Chondrocyte (in vitro differentiated cells): ENCODE measurements at regions not wholly inside any gene's neighbourhood (a gene's known extent, or its start where the extent isn't known, plus 50 kb on each side); places are given as distances from the start of the nearest gene placed in this dataset.

ENCODE experiments used
- DNase-seq: peaks from one replicate; pipeline ENCODE4 v3.0.0; 2021; ENCODE audit warnings: mixed read lengths, low spot score
- H3K27ac Mint-ChIP-seq: one replicate; pipeline ENCODE4 v1.8.0; 2021; ENCODE audit warnings: mild to moderate bottlenecking, moderate library complexity, mixed read lengths; ENCODE audit not compliant: unreplicated experiment
- H3K27me3 Mint-ChIP-seq: 2 replicates; pipeline ENCODE4 v1.8.0; 2021; ENCODE audit warnings: low read depth, mixed read lengths
- H3K36me3 Mint-ChIP-seq: 2 replicates; pipeline ENCODE4 v1.8.0; 2021; ENCODE audit warnings: low read depth, mixed read lengths
- H3K4me1 Mint-ChIP-seq: 2 replicates; pipeline ENCODE4 v1.8.0; 2021; ENCODE audit warnings: low read depth, mild to moderate bottlenecking, mixed read lengths
- H3K4me3 Mint-ChIP-seq: one replicate; pipeline ENCODE4 v1.8.0; 2021; ENCODE audit warnings: mild to moderate bottlenecking, moderate library complexity, mixed read lengths; ENCODE audit not compliant: unreplicated experiment
- H3K9me3 Mint-ChIP-seq: 2 replicates; pipeline ENCODE4 v1.8.0; 2021; ENCODE audit warnings: low read depth, mixed read lengths
- TF ChIP-seq, protein P1 (sequence below): fragments of 200-600 bp; sonication (generic); IDR thresholded peaks from 2 replicates; pipeline ENCODE4 v1.5.0; 2021; ENCODE audit warnings: antibody characterized with exemption, mild to moderate bottlenecking, moderate library complexity

- peaks cover 6% of the 10 kb centered on the region for H3K4me1 Mint-ChIP-seq
- H3K36me3 Mint-ChIP-seq: no peaks in the 10 kb centered on the region
- TF ChIP-seq, protein P1, sequence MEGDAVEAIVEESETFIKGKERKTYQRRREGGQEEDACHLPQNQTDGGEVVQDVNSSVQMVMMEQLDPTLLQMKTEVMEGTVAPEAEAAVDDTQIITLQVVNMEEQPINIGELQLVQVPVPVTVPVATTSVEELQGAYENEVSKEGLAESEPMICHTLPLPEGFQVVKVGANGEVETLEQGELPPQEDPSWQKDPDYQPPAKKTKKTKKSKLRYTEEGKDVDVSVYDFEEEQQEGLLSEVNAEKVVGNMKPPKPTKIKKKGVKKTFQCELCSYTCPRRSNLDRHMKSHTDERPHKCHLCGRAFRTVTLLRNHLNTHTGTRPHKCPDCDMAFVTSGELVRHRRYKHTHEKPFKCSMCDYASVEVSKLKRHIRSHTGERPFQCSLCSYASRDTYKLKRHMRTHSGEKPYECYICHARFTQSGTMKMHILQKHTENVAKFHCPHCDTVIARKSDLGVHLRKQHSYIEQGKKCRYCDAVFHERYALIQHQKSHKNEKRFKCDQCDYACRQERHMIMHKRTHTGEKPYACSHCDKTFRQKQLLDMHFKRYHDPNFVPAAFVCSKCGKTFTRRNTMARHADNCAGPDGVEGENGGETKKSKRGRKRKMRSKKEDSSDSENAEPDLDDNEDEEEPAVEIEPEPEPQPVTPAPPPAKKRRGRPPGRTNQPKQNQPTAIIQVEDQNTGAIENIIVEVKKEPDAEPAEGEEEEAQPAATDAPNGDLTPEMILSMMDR: no peak
Measured at GRCh38 chr4:180564026-180564425, 1679.2 kb upstream of the TENM3 start.

DNA sequence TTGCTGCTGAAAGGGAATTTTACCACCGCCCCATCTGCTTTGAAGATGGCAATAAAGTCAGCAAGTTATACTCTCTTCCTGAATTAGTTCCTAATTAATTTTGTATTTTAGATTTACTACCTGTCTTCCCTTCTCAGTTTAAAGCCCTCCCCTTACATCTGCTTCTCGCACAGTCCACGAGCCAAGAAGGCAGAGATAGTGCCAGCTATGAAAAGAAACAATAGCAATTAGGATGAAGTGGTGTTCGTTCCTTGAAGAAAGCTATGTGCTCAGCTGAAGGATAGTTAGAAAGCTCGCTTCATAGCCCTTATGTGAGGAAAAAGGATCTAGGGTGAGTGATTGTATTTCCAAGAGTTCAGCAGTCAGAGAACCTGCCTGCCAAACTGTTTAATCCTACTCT lies 1678.8 kb upstream of the TENM3 start:
- no peaks in the 10 kb centered on the region for H3K36me3 Mint-ChIP-seq
- H3K4me3 Mint-ChIP-seq: no peak overlapping the region
- no peak for DNase-seq
- H3K4me1 Mint-ChIP-seq: peaks cover 6% of the 10 kb centered on the region
- TF ChIP-seq, protein P1: no peak
- peaks cover 1% of the 10 kb centered on the region for H3K27me3 Mint-ChIP-seq
- H3K27ac Mint-ChIP-seq: no peak overlapping the region
- H3K9me3 Mint-ChIP-seq: no peaks in the 10 kb centered on the region

More at GRCh38 chr4:180564026-180564425, 1679.2 kb upstream of the TENM3 start:
- no peaks in the 10 kb centered on the region for H3K9me3 Mint-ChIP-seq
- peaks cover 1% of the 10 kb centered on the region for H3K27me3 Mint-ChIP-seq
- H3K4me3 Mint-ChIP-seq: no peak overlapping the region
- H3K27ac Mint-ChIP-seq: no peak overlapping the region
- DNase-seq: no peak

GRCh38 chr4:180565856-180566431 lies 1677.3 kb upstream of the TENM3 start:
- no peak overlapping the region for H3K4me3 Mint-ChIP-seq
- H3K27me3 Mint-ChIP-seq: peaks cover 1% of the 10 kb centered on the region
- no peaks in the 10 kb centered on the region for H3K36me3 Mint-ChIP-seq
- DNase-seq: no peak
- no peak overlapping the region for H3K27ac Mint-ChIP-seq
- no peaks in the 10 kb centered on the region for H3K9me3 Mint-ChIP-seq
- peaks cover 3% of the 10 kb centered on the region for H3K4me1 Mint-ChIP-seq
- TF ChIP-seq, protein P1: no peak

- no peak for DNase-seq
- H3K27me3 Mint-ChIP-seq: peaks cover 1% of the 10 kb centered on the region
- no peaks in the 10 kb centered on the region for H3K4me1 Mint-ChIP-seq
- H3K27ac Mint-ChIP-seq: no peak overlapping the region
- no peak overlapping the region for H3K4me3 Mint-ChIP-seq
- H3K9me3 Mint-ChIP-seq: no peaks in the 10 kb centered on the region
- H3K36me3 Mint-ChIP-seq: no peaks in the 10 kb centered on the region
- TF ChIP-seq, protein P1: no peak
Measured at GRCh38 chr4:180566492-180566891, 1676.7 kb upstream of the TENM3 start.

- H3K27me3 Mint-ChIP-seq: peaks cover 1% of the 10 kb centered on the region
- no peak overlapping the region for H3K4me3 Mint-ChIP-seq
- H3K4me1 Mint-ChIP-seq: no peaks in the 10 kb centered on the region
- H3K27ac Mint-ChIP-seq: no peak overlapping the region
- TF ChIP-seq, protein P1: no peak
- no peak for DNase-seq
- no peaks in the 10 kb centered on the region for H3K9me3 Mint-ChIP-seq
- H3K36me3 Mint-ChIP-seq: no peaks in the 10 kb centered on the region
Measured at GRCh38 chr4:180567080-180567479, 1676.1 kb upstream of the TENM3 start.
